VCaP (cell line): ENCODE measurements at regions not wholly inside any gene's neighbourhood (a gene's known extent, or its start where the extent isn't known, plus 50 kb on each side); places are given as distances from the start of the nearest gene placed in this dataset.
A peak's percentile ranks its signal among the peaks of the same experiment; 100 is the strongest.

Experiments used
- H3K27ac ChIP-seq: fragments of 450-650 bp; 2 replicates; pipeline ENCODE4 v1.5.1; 2017
- TF ChIP-seq, protein P1 (sequence below): fragments of 450-650 bp; conservative IDR thresholded peaks from 2 replicates; pipeline ENCODE4 v1.5.1; 2017; ENCODE audit warnings: mild to moderate bottlenecking, moderate library complexity

DNA sequence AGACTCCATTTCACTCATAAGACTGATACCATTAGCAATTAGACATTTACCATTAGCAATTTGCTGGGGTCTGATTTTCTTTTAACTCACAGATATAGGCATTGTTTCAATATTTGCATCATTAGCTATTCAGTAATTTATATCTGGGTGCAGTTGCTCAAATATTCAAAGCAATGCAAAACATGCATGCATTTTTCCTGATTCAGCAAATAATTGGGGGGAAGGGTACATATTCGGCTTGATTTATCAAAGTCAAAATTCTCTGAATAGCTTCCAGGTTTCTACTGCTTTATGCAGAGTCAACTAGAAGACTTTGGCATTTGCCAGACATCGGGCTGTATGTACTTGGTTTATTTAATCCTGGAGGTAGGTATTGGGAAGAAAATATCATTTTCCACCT, 315.6 kb upstream of the NR2F2 start:
- TF ChIP-seq, protein P1, sequence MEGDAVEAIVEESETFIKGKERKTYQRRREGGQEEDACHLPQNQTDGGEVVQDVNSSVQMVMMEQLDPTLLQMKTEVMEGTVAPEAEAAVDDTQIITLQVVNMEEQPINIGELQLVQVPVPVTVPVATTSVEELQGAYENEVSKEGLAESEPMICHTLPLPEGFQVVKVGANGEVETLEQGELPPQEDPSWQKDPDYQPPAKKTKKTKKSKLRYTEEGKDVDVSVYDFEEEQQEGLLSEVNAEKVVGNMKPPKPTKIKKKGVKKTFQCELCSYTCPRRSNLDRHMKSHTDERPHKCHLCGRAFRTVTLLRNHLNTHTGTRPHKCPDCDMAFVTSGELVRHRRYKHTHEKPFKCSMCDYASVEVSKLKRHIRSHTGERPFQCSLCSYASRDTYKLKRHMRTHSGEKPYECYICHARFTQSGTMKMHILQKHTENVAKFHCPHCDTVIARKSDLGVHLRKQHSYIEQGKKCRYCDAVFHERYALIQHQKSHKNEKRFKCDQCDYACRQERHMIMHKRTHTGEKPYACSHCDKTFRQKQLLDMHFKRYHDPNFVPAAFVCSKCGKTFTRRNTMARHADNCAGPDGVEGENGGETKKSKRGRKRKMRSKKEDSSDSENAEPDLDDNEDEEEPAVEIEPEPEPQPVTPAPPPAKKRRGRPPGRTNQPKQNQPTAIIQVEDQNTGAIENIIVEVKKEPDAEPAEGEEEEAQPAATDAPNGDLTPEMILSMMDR: no peak

DNA sequence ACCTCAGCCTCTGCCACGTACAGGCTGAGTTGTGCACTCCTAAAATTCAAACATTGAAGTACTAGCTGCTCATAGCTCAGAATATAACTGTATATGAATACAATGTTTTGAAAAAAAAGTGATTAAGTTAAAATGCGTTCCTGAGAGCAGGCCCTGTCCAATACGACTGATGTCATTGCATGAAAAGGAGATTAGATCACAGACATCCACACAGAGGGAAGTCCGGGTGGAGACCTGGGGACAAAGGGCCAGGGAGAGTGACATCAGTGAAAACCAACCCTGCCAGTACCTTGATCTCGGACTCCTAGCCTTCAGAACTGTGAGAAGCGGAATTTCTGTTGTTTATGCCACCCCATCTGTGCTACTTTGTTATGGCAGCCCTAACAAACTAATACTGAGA, 311.4 kb upstream of the NR2F2 start:
- no peak overlapping the region for H3K27ac ChIP-seq
- TF ChIP-seq, protein P1: no peak

More for the DNA sequence above, 315.6 kb upstream of the NR2F2 start:
- no peak overlapping the region for H3K27ac ChIP-seq

DNA sequence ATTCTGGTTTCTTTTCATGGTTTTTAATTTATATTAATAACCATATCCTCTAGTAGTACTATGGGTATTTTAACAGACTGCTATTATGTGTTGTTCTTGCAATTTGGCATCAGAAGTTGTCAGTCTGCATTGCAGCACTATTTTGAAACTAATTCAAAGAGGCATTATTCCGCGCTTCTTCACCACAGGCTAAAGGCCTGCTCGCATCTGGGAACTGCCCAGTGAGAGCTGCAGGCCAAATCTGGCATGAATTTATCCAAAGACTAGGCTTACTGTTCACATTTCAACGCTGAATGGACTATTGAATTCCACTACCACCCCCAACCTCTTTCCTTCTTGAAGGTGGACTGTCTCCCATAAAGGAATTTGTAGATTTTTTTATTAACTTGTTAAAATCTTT, 310.4 kb upstream of the NR2F2 start:
- H3K27ac ChIP-seq: no peak overlapping the region
- TF ChIP-seq, protein P1: no peak

DNA sequence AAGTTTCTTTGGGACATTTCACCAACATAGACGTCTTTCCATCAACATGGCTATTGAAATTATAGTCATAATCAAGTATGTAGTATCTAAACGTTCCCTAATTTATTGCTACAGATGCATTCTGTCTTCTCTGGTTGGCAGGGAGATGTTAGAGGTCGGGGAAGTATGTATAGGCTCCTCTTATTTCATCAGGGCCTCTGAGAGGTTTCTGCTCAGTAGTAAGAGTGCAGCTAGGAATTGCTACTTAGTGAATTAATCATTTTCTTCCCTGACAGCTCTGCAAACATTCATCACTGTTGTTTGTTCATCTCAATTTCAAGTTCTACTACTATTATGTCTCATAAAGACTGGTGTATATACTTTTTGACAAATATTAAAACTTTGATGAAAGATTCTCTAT, 309.7 kb upstream of the NR2F2 start:
- TF ChIP-seq, protein P1: no peak

DNA sequence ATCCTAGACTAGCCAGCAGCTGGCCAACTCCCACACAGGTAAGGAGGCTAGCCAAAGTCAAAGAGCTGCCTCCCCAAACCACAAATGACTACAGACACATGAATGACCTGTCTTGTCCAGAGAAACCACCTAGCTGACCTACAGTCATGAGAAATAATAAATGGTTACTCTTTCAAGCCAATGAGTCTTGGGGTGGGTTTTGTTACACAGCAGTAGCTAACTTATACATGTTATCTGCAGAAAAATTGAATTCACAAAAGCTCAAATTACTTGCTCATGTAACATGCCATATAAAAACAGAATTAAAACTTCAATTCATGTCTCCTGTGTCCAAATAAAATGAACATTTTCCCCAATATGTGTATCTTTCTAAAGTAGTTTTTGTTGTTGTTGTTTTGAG, 307.4 kb upstream of the NR2F2 start:
- H3K27ac ChIP-seq: no peak overlapping the region
- TF ChIP-seq, protein P1: no peak

More for the DNA sequence above, 309.7 kb upstream of the NR2F2 start:
- H3K27ac ChIP-seq: no peak overlapping the region

DNA sequence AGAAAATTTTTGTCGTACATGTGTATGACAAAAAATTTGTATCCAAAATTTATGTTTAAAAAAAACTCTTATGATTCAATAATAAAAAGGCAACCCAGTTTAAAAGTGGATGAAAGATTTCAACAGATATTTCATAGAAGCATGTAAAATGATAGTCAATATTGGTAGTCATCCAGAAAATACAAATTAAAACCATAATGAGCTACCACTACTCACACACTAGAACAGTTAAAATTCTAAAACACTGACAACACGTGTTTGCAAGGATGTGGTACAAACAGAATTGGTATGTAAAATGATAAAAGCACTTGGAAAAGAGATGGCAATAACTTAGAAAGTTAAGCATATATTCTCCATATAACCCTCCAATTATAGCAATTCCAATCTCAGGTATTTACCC, 303.0 kb upstream of the NR2F2 start:
- TF ChIP-seq, protein P1: no peak
- no peak overlapping the region for H3K27ac ChIP-seq

DNA sequence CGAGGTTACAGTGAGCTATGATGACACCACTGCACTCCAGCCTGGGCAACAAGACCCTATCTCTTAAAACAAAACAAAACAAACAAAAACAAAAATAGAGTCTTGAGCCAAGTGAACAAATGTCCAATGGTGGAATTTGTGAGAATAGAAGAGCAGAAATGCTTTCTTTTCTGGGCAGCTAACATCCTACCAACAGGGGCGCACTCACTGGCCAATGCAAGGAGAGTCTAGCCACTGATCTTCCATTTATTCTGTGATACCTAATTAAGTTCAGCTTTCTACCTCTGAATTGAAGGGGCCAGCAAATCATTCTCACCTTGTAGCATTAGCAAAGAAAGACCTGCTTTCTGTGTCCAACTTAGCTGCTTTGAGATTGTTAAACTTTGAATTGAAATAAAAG, 301.9 kb upstream of the NR2F2 start:
- TF ChIP-seq, protein P1: no peak
- H3K27ac ChIP-seq: peak overlapping the region; percentile 84

DNA sequence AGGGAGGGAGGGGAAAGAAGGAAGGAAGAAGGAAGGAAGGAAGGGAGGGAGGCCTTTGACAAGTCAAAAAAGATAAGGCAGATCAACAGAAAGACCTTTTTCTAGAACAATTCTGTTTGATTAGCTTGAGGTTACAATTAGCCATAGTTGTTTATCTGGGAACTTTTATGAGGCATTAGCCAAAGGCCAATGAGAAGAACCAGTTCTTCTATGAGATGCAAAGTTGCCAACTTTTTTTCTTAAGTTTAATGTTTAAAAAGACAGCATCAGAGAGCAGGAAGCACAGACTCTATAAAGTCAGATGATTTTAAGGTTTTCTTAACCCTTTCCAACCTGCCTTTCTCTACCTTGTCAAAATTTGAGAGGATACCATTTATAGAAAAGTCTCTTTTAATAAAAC, 301.3 kb upstream of the NR2F2 start:
- TF ChIP-seq, protein P1: no peak
- H3K27ac ChIP-seq: peak overlapping the region; percentile 84
